ENCODE measurements at regions not wholly inside any gene's neighbourhood (a gene's known extent, or its start where the extent isn't known, plus 50 kb on each side); places are given as distances from the start of the nearest gene placed in this dataset.

DNA sequence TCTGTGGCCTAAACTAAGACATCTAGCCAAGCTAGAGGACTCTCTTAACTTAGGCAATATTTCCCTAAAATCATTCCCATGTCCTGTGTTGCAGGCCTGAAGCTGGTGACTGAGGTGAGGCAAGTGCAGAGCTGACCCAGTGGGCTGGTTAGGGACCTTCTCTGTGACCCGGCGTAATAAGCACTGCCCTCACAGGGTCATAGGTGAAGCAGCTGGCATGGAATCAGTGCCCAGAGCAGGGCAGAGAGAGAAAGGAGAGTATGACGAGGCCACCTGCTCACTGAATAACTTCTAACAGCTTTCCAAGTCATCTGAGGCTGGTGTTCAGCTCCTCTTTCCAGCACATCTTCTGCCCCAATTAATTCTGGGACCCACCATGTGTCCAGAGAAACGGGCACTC is 197.0 kb downstream of the ANAPC1 start:
- TF ChIP-seq, protein P1, sequence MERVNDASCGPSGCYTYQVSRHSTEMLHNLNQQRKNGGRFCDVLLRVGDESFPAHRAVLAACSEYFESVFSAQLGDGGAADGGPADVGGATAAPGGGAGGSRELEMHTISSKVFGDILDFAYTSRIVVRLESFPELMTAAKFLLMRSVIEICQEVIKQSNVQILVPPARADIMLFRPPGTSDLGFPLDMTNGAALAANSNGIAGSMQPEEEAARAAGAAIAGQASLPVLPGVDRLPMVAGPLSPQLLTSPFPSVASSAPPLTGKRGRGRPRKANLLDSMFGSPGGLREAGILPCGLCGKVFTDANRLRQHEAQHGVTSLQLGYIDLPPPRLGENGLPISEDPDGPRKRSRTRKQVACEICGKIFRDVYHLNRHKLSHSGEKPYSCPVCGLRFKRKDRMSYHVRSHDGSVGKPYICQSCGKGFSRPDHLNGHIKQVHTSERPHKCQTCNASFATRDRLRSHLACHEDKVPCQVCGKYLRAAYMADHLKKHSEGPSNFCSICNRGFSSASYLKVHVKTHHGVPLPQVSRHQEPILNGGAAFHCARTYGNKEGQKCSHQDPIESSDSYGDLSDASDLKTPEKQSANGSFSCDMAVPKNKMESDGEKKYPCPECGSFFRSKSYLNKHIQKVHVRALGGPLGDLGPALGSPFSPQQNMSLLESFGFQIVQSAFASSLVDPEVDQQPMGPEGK (CRISPR knock-in tag; IDR thresholded peaks at IDR 0.05; ENCODE audit: borderline replicate concordance): no peak
- TF ChIP-seq ARNTL (CRISPR knock-in tag; IDR thresholded peaks at IDR 0.05; ENCODE audit: borderline replicate concordance, low read depth): no peak
- TF ChIP-seq ZFP3 (CRISPR knock-in tag; IDR thresholded peaks at IDR 0.05): no peak
- TF ChIP-seq, protein P2, sequence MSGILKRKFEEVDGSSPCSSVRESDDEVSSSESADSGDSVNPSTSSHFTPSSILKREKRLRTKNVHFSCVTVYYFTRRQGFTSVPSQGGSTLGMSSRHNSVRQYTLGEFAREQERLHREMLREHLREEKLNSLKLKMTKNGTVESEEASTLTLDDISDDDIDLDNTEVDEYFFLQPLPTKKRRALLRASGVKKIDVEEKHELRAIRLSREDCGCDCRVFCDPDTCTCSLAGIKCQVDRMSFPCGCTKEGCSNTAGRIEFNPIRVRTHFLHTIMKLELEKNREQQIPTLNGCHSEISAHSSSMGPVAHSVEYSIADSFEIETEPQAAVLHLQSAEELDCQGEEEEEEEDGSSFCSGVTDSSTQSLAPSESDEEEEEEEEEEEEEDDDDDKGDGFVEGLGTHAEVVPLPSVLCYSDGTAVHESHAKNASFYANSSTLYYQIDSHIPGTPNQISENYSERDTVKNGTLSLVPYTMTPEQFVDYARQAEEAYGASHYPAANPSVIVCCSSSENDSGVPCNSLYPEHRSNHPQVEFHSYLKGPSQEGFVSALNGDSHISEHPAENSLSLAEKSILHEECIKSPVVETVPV (CRISPR knock-in tag; IDR thresholded peaks at IDR 0.05): no peak

All from SK-N-SH treated with all-trans-retinoic acid at 6 μM for 48 hours (cell line).